GM18517 (cell line): ENCODE measurements at regions not wholly inside any gene's neighbourhood (a gene's known extent, or its start where the extent isn't known, plus 50 kb on each side); places are given as distances from the start of the nearest gene placed in this dataset.
"Not testable (repeated sequence)": the region's sequence is repeated elsewhere in the genome, so short reads cannot be mapped to it uniquely, and the experiment has no call there.

Experiments
- ATAC-seq: cut with Tn5 transposase; IDR thresholded peaks from one replicate; pipeline ENCODE4 v1.9.1; 2021; ENCODE audit warnings: mild to moderate bottlenecking, moderate library complexity; ENCODE audit not compliant: unreplicated experiment

DNA sequence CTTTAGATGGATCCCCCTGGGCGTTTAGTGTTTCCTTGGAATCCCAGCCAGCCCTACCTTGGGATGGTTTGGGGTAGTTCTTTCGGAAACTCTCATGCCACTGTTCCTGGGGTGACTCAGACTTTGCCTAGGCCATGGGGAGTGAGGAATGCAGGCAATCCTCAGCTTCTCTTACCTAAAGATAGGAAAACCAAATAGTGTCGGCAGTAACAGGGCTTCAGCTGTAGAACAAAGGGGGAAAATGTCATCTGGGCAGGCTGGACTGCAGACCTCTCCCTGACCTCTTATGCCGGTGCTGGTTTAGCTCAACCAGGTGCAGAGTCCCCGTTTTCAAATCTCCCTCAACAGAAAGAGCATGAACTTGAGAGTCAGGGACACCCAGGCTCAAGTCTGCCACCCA lies 252.1 kb downstream of the TSN start:
- ATAC-seq = no peak

DNA sequence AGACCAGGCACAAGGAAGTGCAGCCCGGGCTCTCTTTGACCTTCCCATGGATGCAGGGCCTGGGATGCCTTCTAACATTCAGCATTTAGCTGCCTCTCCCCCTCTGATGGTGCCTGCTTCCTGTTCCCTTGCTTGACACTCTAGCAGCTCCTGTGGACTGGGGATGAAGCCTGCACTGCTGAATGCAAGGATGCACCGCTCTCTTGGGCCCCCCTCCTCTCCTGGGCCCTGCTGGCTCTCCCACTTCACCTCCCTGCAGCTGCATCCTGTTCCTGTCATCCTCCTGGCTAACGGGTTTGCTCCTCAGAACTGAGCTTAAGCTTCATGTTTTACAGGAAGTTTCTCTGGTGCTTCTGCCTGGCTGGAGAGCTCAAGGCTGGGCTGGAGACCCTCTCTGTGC lies 254.1 kb downstream of the TSN start:
- ATAC-seq = no peak

DNA sequence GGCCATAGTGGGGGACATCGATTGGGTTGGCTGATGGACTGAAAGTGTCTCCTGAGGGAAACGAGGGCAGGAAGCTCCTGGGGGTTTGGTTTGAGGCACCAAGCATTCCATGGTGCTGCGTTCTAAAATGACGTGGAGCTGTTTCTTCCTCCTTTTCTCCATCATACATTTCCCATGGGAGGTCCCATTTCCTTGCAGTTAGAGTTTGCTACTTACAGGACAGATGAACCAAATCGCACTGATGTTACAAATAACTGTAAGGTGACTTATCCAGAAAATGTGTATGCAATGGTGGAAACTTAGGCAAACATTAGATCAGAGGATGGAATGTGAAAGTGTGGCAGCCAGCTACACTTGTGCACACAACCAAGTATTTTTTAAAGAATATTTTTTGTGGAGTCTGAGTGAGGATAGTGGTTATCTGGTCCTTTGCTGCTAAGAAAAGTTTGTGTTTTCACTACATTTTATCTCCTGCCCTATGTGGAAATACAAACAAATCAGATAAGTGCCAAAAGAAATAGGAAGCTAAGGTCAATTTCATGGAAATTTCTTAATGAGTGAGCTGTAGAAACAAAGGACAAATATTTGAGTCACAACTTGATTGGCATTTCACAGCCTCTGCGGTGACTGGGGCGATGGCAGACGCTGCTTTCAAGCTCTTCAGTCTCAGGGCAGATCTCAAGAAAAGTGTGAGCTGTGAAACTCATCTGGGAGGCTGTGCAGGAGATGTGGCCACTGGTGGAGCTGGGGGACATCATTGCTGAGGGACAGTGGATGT lies 256.2 kb downstream of the TSN start:
- ATAC-seq = no peak

DNA sequence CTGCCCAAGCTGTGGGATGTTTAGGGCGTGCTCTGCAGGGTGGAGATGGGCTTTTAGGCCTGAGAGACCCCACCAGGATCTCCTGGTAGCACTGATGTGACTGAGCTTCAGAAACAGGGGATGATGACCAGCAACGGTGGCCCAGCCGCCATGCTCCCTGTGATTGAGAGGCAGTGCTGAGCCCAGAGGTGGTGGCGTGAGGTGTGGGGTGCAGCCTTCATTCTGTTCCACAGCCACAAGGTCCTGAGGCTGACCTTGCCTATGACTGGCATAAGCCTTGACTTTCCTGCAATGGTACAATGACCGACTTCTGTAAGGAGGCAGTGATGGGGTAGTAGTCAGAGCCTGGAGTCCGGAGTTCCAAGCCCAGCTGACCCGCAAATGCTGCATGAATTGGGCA lies 263.3 kb downstream of the TSN start:
- ATAC-seq = no peak

DNA sequence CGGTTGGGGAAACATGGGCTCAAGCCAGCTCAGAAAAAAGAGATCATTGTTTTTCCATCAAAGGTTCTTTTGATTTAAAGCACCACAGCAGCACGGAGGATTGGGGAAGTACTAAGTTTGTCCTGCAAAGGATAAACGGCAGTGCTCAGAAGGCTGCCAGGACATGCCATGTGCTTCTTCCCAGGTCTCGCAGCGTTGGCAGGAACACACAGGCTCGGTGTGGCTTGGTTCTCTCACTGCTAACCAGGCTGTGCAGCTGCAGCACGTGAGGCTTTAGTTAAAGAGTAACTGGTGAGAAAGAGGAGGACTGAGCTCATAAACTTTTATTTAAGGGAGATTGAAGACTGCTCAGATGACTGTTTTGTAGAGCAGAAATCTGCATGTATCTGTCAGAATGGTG lies 264.3 kb downstream of the TSN start:
- no peak for ATAC-seq

DNA sequence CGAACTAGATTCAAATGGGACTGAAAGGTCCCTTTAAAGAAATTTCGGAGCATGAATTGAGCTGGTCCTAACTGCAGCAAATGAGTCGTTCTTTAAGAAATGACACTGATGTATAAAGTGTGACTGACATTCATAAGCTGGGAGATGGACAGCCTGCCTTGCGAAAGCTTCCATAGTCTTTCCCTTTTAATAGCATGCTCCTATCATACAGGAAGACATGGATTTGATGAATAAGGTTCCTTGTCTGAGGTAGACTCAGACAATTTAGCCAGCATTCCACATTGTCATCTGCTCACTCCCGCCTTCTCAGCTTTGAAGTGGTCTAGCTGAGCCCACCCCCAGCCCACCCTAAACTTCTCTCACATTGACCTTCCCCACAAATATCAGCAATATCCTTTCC lies 264.9 kb downstream of the TSN start:
- no peak for ATAC-seq

DNA sequence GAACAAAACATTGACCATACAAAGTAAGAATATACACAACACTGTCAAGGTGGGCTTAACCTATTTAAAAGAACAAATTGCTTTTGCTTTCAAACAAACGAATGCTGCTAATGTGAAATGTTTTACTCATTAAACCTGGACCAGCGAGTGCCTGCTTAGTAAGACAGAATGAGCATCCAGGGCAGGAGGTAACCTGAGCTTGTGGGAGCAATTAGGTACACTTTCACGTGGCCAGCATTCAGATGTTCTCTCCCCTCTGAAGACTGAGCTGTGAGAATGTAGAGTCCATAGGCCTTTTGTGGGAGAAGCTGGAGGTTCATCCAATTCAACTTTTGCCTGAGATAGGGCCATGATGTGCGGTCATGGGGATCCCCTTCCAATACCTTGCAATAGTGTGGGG lies 266.5 kb downstream of the TSN start:
- no peak for ATAC-seq

DNA sequence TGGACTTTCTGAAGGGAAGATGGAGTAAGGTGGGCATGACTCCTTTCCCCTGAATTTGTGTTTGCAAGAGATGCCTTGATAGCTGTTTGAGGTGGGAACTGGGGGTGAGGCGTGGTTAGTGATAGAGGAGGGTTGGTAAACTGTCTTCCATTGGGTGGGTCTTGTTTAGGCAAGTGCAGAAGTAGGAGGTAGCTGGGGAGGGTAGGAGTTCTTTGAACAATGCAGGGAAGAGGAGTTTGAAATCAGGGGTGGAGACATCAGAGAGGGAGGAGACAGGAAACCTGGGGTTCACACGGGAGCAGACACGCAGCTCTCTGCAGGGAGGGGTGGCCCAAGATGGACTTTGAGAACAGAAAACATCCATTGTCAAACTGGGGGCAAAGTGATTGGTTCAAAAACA lies 267.1 kb downstream of the TSN start:
- no peak for ATAC-seq

DNA sequence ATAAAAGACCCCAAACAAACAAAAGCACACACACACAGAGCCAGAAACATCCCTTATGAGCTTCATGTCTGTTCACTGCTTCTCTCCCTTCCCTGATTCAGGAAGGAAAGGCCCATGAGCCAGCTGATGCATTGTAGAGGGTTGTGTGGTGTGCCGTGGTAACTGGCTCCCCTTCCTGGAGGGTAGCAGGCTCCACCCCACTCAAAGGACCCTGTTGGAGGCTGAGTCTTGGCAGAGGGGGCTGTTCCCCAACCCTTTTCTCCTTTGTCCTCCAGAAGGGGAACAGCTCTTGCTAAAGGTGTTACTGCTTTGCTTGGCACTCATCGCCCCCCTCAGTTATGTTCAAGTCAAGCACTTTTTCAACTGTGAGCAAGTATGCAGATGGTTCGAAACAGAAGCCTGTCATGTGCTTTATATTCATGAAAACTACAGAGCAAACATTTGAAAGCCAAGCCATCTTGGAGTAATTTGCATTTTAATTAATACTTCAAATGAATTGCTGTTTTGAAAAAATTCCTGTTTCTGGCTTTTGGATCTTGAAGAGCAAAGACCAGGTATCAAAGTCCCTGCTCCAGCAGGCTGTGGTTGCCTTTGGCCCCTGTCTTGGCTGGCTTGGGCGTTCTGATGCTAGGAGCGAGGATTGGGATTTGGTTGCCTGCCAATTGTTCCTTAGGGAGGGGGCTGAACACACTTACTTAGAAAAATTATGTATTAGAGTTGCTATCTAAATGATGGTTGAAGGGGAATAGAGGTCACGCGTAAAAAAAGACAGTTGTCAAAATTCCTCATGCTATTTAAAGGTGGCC lies 267.8 kb downstream of the TSN start:
- no peak for ATAC-seq

DNA sequence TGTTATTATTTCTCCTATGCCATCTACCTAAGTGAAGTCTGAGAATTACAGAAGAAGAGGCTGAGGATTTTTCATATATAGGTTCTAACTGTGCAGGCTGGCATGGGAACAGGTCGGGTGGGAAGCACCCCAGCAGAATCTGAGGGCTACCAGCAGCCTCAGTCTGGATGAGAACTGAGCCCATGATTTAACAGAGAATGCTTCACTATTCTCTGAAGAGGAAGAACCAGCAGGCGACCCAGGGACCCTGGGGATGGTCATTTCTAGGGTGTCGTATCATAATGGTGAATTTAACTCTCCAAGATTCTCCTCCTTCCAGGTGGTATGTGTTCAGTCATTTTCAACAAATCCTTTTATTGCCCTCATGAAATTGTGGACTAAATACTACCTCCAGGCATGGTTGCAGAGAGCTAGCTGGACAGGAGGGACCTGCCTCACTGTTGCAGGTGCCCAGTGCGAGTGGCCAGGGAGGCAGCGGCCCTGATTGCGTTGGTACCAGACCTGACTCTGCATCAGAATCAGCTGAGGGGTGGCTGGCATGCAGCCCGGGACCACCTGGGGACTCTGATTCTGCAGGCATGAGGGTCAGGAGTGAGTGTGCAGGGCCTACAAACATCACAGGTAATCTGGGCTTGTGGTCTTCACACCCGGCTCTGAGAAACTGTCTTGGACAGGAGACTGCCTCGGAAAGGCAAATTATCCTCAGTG lies 272.2 kb downstream of the TSN start:
- no peak for ATAC-seq

DNA sequence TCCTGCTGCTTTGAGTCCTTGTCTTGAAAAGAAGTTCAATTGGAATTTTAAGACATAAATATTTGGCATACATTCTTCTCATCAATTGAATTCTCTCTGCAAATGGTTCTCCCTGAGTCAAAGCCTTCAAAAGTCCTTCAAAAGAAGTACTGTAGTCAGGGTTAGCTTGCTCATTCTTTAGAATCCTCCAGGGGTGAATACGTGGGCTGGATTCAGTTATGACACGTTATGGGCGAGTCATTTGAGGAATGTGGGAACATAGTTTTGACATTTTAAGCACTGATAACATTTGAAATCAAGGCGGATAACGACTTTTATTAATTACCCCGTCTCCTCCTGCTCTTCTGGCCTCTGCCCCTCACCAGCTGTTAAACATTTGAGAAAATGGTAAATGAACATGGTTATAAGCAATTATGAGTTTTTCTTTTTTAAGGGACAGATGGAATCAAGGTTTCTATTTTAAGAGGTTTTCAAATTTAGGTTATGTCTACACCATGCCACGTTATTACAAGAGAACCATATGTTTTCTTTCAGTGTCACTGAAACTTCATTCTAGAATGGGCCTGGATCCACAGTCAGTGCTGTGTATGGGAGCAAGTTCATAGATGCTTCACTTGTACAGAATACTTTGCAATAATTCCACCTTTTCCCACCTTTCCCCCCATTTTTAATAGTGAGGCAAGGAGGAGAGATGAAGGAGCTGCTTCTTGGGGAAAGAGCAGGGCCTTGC lies 273.1 kb downstream of the TSN start:
- ATAC-seq = no peak

DNA sequence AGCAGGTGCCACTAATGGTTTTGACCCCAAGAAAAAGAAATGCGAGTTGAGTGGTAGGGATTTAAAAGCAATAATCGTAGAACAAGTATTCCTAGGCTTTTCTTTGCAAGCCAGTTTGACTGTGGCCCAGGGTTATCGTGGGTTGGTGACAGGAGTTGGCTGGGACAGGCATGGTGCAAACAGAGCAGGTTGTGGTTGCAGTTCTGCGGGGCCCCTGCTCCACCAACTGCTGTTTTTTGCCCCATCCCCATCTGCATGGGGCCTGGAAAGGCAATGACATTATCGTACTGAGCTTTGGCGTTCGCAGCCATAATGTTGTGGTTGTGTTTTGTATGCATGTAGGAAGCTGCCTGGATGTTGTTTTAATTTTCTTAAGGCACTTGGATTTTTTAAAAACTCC lies 274.0 kb downstream of the TSN start:
- no peak for ATAC-seq

DNA sequence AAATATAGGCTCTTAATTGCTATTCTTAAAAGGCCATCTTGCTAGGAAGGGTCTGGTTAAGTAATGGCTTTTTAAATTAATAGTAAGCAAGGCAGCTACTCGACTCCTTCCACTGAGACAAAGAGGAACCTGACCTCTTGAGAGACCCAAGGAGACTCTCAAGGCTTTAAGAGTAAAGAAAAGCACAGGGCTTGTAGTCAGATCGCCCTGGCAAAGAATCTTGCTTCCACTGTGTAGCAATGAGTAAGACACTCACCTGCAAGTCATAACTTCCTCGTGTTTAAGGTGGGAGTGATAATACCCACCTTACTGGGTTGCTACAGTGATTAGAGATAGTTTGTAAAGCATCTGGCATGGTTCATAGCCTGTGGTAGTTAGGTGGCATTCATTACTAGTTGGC lies 274.5 kb downstream of the TSN start:
- ATAC-seq = no peak

DNA sequence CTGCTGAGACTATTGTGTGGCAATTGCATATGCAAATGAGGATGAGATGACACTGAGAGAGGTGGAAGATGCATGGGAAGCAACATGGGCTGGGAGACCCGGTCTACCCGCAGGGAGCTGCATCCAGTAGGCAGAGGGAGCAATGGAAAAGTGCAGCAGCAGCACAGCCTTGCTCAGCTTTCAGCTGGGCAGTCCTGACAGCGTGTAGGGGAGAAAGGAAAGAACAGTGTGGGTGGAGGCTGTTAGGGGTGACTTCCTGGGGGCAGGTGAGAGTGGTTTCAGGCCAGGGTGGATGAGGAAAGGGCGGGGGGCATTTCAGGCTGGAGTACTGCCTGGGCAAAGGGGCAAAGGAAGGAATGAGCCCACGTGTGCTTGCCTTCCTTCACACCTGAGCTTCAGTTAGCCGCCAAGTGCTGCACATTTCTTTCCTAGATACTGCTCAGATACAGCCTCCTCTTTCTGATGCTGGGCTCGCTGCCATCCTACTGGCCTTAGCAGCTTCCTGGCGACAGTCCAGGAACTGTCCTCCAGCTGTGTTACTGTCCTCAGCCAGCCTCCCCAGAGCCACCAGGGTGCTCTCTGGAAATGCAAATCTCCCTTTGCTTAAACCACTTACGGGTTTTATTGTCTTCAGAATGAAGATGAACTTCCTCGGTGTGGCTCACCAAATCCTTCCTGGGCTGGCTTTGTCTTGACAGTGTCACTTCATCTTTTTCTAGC lies 276.3 kb downstream of the TSN start:
- ATAC-seq = no peak

DNA sequence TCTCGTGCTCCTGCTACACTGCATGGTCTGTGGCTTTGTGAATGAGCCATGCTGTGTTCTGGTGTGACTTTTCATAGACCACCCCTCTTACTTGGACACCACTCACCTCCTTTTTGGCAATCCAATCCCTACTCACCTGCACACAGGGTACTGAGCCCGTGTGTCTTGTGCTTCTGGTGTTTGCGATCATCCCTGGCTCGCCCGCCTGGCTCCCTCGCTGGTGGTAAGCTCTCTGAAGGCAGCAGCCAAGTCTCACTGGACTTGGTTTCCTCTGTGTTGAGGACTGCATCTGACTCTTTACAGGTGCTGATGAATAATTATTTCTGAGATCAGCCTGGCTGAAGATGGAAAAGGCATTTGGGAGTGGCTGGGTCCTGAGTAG lies 276.8 kb downstream of the TSN start:
- ATAC-seq = no peak

DNA sequence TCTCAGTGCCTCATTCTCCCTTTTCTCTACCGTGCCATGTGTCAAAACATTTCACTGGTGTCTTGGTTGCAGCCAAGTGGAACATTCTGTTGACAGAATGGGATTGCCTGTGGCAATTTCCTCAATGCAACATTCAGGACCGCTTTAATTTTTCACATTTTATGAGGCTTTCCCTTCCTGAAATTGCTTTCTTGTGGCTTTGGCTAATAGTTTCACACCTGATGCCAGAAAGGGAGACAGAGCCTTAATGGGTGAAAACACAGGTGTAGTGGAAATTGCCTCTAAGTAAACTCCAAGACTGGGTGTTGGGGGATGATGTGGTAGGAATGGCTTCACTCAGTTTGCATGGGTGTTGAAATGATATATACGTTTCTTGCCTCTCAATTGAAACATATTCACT lies 278.3 kb downstream of the TSN start:
- no peak for ATAC-seq

DNA sequence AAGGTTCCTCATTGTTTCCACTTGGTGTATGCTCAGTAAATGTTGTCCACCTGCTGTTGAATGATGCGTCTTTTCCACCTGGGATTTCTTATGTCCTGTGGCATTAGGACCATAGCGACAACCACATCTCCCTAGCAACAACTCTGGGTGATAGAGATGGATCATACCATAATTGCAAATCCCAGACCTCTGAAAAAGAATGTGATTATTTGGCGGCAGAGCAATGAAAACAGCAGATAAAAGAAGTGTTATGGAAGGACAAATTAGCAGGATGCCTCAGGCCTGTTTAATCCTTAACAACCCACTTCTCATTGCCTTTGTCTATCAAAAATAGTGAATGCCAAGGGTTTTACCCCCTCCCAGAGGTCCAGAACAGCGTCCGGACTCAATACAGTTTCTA lies 278.9 kb downstream of the TSN start:
- ATAC-seq = no peak

DNA sequence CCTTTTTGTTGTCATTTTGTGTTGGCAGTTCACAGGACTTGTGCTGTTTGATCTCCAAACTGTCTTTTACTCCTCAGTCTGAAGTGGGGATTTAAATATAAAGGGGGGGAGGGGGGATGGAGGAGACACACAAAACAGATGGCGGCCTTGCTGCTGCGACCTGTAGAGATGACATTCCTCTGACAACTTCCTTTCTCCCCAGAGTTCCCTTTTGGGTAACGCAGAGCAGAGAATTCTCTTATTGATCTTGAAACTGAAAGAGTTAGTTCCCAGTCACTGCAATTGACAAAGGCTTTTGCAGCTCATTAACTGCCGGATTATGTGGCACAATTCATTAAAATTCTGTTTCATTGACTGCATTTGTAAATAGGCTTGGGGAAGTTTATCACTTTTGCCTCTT lies 279.3 kb downstream of the TSN start:
- no peak for ATAC-seq

DNA sequence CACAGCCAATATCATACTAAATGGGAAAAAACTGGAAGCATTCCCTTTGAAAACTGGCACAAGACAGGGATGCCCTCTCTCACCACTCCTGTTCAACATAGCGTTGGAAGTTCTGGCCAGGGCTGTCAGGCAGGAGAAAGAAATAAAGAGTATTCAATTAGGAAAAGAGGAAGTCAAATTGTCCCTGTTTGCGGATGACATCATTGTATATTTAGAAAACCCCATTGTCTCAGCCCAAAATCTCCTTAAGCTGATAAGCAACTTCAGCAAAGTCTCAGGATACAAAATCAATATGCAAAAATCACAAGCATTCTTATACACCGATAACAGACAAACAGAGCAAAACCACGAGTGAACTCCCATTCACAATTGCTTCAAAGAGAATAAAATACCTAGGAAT lies 283.4 kb downstream of the TSN start:
- not testable (repeated sequence) for ATAC-seq

DNA sequence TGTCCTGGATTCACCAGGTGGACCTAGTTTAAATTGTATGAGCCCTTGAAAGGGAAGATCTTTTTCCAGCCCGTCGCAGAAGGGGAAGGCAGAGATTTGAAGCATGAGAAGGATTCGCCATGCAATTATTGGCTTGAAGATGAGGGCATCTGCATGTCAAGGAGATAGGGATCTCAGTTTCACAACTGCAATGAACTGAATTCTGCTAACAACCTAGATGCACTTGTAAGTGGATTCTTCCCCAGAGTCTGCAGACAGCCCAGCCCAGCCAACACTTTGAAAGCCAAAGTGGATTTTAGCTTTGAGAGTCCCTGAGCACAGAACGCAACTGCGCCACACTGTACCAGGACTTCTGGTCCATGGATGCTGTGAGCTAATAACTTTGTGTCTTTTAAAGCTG lies 286.0 kb downstream of the TSN start:
- ATAC-seq = no peak

DNA sequence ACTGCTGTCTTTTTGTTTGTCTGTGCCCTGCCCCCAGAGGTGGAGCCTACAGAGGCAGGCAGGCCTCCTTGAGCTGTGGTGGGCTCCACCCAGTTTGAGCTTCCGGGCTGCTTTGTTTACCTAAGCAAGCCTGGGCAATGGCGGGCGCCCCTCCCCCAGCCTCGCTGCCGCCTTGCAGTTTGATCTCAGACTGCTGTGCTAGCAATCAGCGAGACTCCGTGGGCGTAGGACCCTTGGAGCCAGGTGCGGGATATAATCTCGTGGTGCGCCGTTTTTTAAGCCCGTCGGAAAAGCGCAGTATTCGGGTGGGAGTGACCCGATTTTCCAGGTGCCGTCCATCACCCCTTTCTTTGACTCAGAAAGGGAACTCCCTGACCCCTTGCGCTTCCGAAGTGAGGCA lies 296.2 kb downstream of the TSN start:
- not testable (repeated sequence) for ATAC-seq
